Spleen (tissue), 11 donors: ENCODE measurements at regions not wholly inside any gene's neighbourhood (a gene's known extent, or its start where the extent isn't known, plus 50 kb on each side); places are given as distances from the start of the nearest gene placed in this dataset.
"Not testable (repeated sequence)": the region's sequence is repeated elsewhere in the genome, so short reads cannot be mapped to it uniquely, and the experiment has no call there.

Source experiments
- DNase-seq: peaks from one replicate; pipeline ENCODE4 v3.0.0-alpha.2; 2020
- H3K27ac ChIP-seq, 8 donors: fragments of 200-600 bp; sonication (generic) in 7 of 8; 1 replicate in 4 of 8; 2 replicates in 4 of 8; pipeline versions ENCODE4 v1.5.0 to v1.8.0; 2016 to 2021; ENCODE audit warnings: inconsistent platforms in 4 of 8, mild to moderate bottlenecking in 4 of 8, moderate library complexity in 1 of 8
- H3K27me3 ChIP-seq, 7 donors: fragments of 200-600 bp; sonication (generic) in 6 of 7; replicated peaks in 1 of 7; 1 replicate in 4 of 7; 2 replicates in 3 of 7; pipeline versions ENCODE4 v1.5.0 to v1.8.0; 2016 to 2021; ENCODE audit warnings: inconsistent platforms in 3 of 7, mild to moderate bottlenecking in 1 of 7
- H3K36me3 ChIP-seq, 6 donors: fragments of 200-600 bp; sonication (generic) in 5 of 6; 1 replicate in 4 of 6; 2 replicates in 2 of 6; pipeline versions ENCODE4 v1.5.0 to v1.8.0; 2016 to 2021; ENCODE audit warnings: inconsistent platforms in 2 of 6
- H3K4me1 ChIP-seq, 6 donors: fragments of 200-600 bp; sonication (generic) in 5 of 6; 1 replicate in 3 of 6; 2 replicates in 3 of 6; pipeline versions ENCODE4 v1.5.0 to v1.8.0; 2016 to 2021; ENCODE audit warnings: inconsistent platforms in 3 of 6
- H3K4me3 ChIP-seq, 8 donors: fragments of 200-600 bp; sonication (generic) in 7 of 8; 1 replicate in 4 of 8; 2 replicates in 4 of 8; pipeline versions ENCODE4 v1.5.0 to v1.8.0; 2016 to 2021; ENCODE audit warnings: inconsistent platforms in 4 of 8, mild to moderate bottlenecking in 4 of 8, moderate library complexity in 2 of 8
- H3K9me3 ChIP-seq, 8 donors: fragments of 200-600 bp; sonication (generic) in 7 of 8; 1 replicate in 4 of 8; 2 replicates in 4 of 8; pipeline versions ENCODE4 v1.5.0 to v1.8.0; 2016 to 2021; ENCODE audit warnings: inconsistent platforms in 4 of 8
- CTCF ChIP-seq, 11 experiments: fragments of 200-600 bp in 7 of 11; fragments of 450-650 bp in 4 of 11; sonication (generic) in 4 of 11; IDR thresholded peaks in 8 of 11; conservative IDR thresholded peaks in 3 of 11; 1 replicate in 7 of 11; 2 replicates in 4 of 11; pipeline versions ENCODE4 v1.4.0 to v1.8.0; 2016 to 2021; ENCODE audit warnings: antibody characterized with exemption in 11 of 11, inconsistent platforms in 4 of 11, mild to moderate bottlenecking in 1 of 11
- POLR2A ChIP-seq, 3 donors: fragments of 450-650 bp; IDR thresholded peaks; one replicate each; pipeline ENCODE4 v1.5.1; 2017; ENCODE audit warnings: antibody characterized with exemption in 3 of 3, mild to moderate bottlenecking in 1 of 3
- POLR2AphosphoS5 ChIP-seq, 3 donors: sonication (generic); formaldehyde crosslinking; IDR thresholded peaks; one replicate each; pipeline ENCODE4 v1.5.1; 2017; ENCODE audit warnings: antibody characterized with exemption in 3 of 3
- WGBS, 5 donors: extraction: QIAGEN DNeasy Blood & Tissue Kit in 3 of 5; methylation state at CpG; one replicate each; pipeline versions ENCODE4 v1.1.5 to v1.1.7; 2013 to 2018; 5-methylcytosine and 5-hydroxymethylcytosine counted together
- intact Hi-C: fragments of 100-400 bp; cut with DNase I; formaldehyde crosslinking; loops from one replicate; pipeline ENCODE4 v1.15.0; 2023; ENCODE audit warnings: low total_unique reads
- donor health status: healthy with polysubstance abuse.
- donor health status: DM: no; HTN: no; CAD: no; lungs with moderate emphysema.
- donor health status: DM: no; HTN: no; CAD: no.
- donor health status: Bipolar disorder and iron deficiency.
- donor health status: healthy.
- donor health status: DM: no; HTN: no; CAD: no.
- donor health status: DM: yes; HTN: yes; CAD: no.

- H3K4me3 ChIP-seq: no peak overlapping the region
- no peak overlapping the region for H3K27ac ChIP-seq
- no peak for DNase-seq
- TF ChIP-seq POLR2A (IDR thresholded peaks at IDR 0.05): no peak
- no peak for TF ChIP-seq CTCF (IDR thresholded peaks at IDR 0.05 in 8 of 11, conservative IDR thresholded peaks at IDR 0.05 in 3 of 11)
- TF ChIP-seq POLR2AphosphoS5 (IDR thresholded peaks at IDR 0.05): no peak
- 74 to 88% (median 81%) methylated on average over 3 of the region's 3 CpGs for WGBS, 5 donors
- no peaks in the 10 kb centered on the region for H3K36me3 ChIP-seq
- intact Hi-C loops: no loop called here
- peaks cover 0 to 4% (median 0%) of the 10 kb centered on the region in 8 donors for H3K9me3 ChIP-seq
- H3K27me3 ChIP-seq: no peaks in the 10 kb centered on the region
- H3K4me1 ChIP-seq: no peaks in the 10 kb centered on the region
Measured at GRCh38 chr3:59180006-59180405, 130.2 kb upstream of the CFAP20DC start.

- intact Hi-C loops: no loop called here
- Histone ChIP-seq H3K4me3 (no peak overlapping the region), H3K27me3 (no peaks in the 10 kb centered on the region), H3K36me3 (no peaks in the 10 kb centered on the region), H3K4me1 (no peaks in the 10 kb centered on the region), H3K27ac (no peak overlapping the region), H3K9me3 (peaks cover 0 to 4% (median 0%) of the 10 kb centered on the region in 8 donors)
- TF ChIP-seq CTCF (IDR thresholded peaks at IDR 0.05 in 8 of 11, conservative IDR thresholded peaks at IDR 0.05 in 3 of 11): no peak
- no peak for TF ChIP-seq POLR2AphosphoS5 (IDR thresholded peaks at IDR 0.05)
- TF ChIP-seq POLR2A (IDR thresholded peaks at IDR 0.05): no peak
- DNase-seq: no peak
Measured at GRCh38 chr3:59178698-59179097, 128.9 kb upstream of the CFAP20DC start.

GRCh38 chr3:59171491-59171890, 121.7 kb upstream of the CFAP20DC start:
- TF ChIP-seq CTCF (IDR thresholded peaks at IDR 0.05 in 8 of 11, conservative IDR thresholded peaks at IDR 0.05 in 3 of 11) (no peak), POLR2AphosphoS5 (IDR thresholded peaks at IDR 0.05) (no peak), POLR2A (IDR thresholded peaks at IDR 0.05) (no peak)
- WGBS, 5 donors: 79 to 93% (median 83%) methylated on average over 1 of the region's 1 CpG
- peaks cover 0 to 4% (median 0%) of the 10 kb centered on the region in 8 donors for H3K9me3 ChIP-seq
- H3K27me3 ChIP-seq: no peaks in the 10 kb centered on the region
- H3K36me3 ChIP-seq: no peaks in the 10 kb centered on the region
- H3K4me3 ChIP-seq: no peak overlapping the region
- DNase-seq: no peak
- intact Hi-C loops: no loop called here
- H3K27ac ChIP-seq: no peak overlapping the region
- no peaks in the 10 kb centered on the region for H3K4me1 ChIP-seq

GRCh38 chr3:59170166-59170565, 120.3 kb upstream of the CFAP20DC start:
- H3K9me3 ChIP-seq, intact Hi-C loops, H3K4me1 ChIP-seq, DNase-seq, H3K27ac ChIP-seq, H3K27me3 ChIP-seq, H3K36me3 ChIP-seq, H3K4me3 ChIP-seq: not testable (repeated sequence)
- WGBS, 5 donors: 74 to 91% (median 76%) methylated on average over 3 of the region's 3 CpGs

GRCh38 chr3:59167756-59168155, 117.9 kb upstream of the CFAP20DC start:
- H3K27ac ChIP-seq: no peak overlapping the region
- H3K9me3 ChIP-seq: peaks cover 0 to 2% (median 0%) of the 10 kb centered on the region in 8 donors
- no peaks in the 10 kb centered on the region for H3K4me1 ChIP-seq
- H3K36me3 ChIP-seq: no peaks in the 10 kb centered on the region
- H3K27me3 ChIP-seq: no peaks in the 10 kb centered on the region
- no peak overlapping the region for H3K4me3 ChIP-seq
- intact Hi-C loops: no loop called here
- 34 to 90% (median 77%) methylated on average over 1 of the region's 1 CpG for WGBS, 5 donors
- TF ChIP-seq CTCF (IDR thresholded peaks at IDR 0.05 in 8 of 11, conservative IDR thresholded peaks at IDR 0.05 in 3 of 11) (no peak), POLR2A (IDR thresholded peaks at IDR 0.05) (no peak), POLR2AphosphoS5 (IDR thresholded peaks at IDR 0.05) (no peak)
- DNase-seq: no peak
